Naive thymus-derived CD8-positive, alpha-beta T cell (primary cell): ENCODE measurements at regions not wholly inside any gene's neighbourhood (a gene's known extent, or its start where the extent isn't known, plus 50 kb on each side); places are given as distances from the start of the nearest gene placed in this dataset.

ENCODE experiments used
- ATAC-seq, 2 donors: fragments of 150-1000 bp; cut with Tn5 transposase in 1 of 2; sonication (Bioruptor Pico), chemical (Tn5 transposase) in 1 of 2; 1 replicate in 1 of 2; 2 replicates in 1 of 2; pipeline ENCODE4 v1.10.0; 2021; ENCODE audit warnings: mild to moderate bottlenecking in 2 of 2, moderate library complexity in 2 of 2
- POLR2A ChIA-PET: fragments of 350-600 bp; sonication (Branson Sonifier 250); formaldehyde crosslinking; loops from one replicate; lab custom pipeline; 2021; ENCODE audit warnings: antibody characterized with exemption; lab: Charles Lee
- DNase-seq, 10 donors: peaks; one replicate each; pipeline versions ENCODE4 v3.0.0 to v3.0.0-alpha.2; 2020 to 2022
- H3K27ac Mint-ChIP-seq, 10 donors: one replicate each; pipeline ENCODE4 v1.8.0; 2020 to 2022; ENCODE audit warnings: mild to moderate bottlenecking in 10 of 10, mixed read lengths in 10 of 10, moderate library complexity in 4 of 10, inconsistent platforms in 1 of 10
- H3K27me3 Mint-ChIP-seq, 5 donors: one replicate each; pipeline ENCODE4 v1.8.0; 2021 to 2022; ENCODE audit warnings: mixed read lengths in 5 of 5
- H3K36me3 Mint-ChIP-seq, 3 donors: one replicate each; pipeline ENCODE4 v1.8.0; 2020 to 2022; ENCODE audit warnings: mixed read lengths in 3 of 3, mild to moderate bottlenecking in 2 of 3, inconsistent platforms in 1 of 3
- H3K4me1 Mint-ChIP-seq, 4 donors: one replicate each; pipeline ENCODE4 v1.8.0; 2021 to 2022; ENCODE audit warnings: mixed read lengths in 4 of 4
- H3K4me3 Mint-ChIP-seq, 10 donors: one replicate each; pipeline ENCODE4 v1.8.0; 2020 to 2022; ENCODE audit warnings: mild to moderate bottlenecking in 10 of 10, mixed read lengths in 10 of 10, moderate library complexity in 6 of 10, inconsistent platforms in 1 of 10
- H3K9me3 Mint-ChIP-seq, 9 donors: one replicate each; pipeline ENCODE4 v1.8.0; 2020 to 2022; ENCODE audit warnings: mixed read lengths in 9 of 9, mild to moderate bottlenecking in 3 of 9, inconsistent platforms in 1 of 9, moderate library complexity in 1 of 9

DNA sequence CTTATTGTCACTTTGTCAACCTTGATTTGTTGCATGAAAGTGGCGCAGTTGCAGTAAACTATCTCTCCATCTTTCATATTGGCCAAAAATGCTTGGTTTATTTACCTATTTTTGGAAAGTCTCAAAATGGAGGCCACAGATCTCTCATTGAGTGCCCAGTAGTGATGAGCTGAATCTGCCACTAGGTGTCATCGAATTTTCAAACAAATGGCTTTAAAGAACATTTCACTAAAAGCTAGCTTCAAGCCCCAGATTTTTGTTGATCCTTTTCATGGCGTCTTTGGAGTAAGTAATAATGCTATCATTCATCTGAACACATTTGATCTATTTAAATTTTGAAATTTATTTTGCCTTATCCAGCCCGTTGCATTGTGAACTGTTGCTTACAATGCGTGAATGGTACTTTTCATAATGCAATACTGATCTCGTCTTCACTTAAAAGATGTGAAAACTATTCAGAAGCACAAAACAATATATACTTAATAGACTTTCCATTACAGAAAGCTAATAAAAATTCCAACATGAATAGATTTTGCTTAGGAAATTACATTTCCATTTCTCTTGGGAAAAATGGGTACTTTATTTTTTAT lies 236.2 kb downstream of the DNAJB9 start:
- no peak overlapping the region for H3K4me3 Mint-ChIP-seq
- H3K27ac Mint-ChIP-seq = no peak overlapping the region
- H3K9me3 Mint-ChIP-seq = peaks cover 0 to 6% (median 0%) of the 10 kb centered on the region in 9 donors
- POLR2A ChIA-PET = no interaction called here
- no peak for DNase-seq
- H3K4me1 Mint-ChIP-seq = no peaks in the 10 kb centered on the region
- no peaks in the 10 kb centered on the region for H3K36me3 Mint-ChIP-seq
- ATAC-seq = no peak
- peaks cover 3 to 15% (median 7%) of the 10 kb centered on the region in 5 donors for H3K27me3 Mint-ChIP-seq

DNA sequence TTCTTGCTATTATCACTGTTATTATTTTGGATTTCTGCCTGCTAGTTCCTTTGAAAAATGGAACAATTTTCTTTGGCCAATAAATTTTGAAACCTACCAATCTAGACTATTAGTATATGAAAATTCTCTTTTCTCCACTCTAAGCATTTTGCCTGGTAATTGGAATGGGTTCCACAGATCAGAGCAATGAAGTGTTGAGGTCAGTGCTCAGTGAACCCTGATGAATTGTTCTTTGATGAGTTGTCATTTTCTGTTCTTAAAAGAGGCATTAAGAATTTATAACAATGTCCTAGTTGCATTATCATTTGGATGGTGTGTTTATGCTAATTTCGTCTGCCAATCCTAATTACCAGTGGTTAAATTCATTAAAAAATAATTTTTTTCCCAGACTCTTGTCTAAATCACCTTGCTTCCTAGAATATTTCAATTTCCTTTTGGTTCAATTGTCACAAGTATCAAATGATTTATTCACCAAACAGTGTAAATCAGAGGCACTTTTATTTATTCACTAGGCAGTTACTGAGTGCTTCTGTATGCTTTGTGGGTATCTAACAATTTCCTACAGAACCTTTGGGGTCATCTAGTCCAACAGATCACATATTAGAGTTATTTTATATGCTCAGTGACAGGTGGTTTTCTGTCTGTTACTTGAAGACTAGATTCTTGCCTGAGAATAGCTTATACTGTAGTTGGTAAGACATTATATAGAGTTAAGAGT lies 239.0 kb downstream of the DNAJB9 start:
- no peak for ATAC-seq

DNA sequence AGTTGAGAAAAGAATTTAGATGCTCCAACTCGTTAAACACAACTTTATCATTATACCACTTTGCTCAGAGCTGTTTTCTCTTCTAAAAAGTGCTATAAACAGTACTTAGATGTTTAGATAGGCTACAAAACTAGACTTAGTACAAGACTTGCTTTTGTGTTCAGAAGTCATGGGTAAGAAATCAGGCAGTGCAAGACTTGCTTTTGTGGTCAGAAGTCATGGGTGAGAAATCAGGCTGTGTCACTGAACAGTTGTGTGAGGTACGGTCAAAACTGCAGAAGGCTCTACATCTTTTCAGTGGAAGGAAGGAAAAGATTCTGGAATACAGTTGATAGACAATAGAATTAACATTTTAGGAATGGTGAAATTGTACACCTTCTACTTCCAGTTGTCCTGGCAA lies 239.7 kb downstream of the DNAJB9 start:
- peaks cover 3 to 9% (median 3%) of the 10 kb centered on the region in 5 donors for H3K27me3 Mint-ChIP-seq
- DNase-seq (no peak), ATAC-seq (no peak)
- no peaks in the 10 kb centered on the region for H3K4me1 Mint-ChIP-seq
- no peaks in the 10 kb centered on the region for H3K36me3 Mint-ChIP-seq
- H3K4me3 Mint-ChIP-seq = no peak overlapping the region
- peaks cover 0 to 4% (median 2%) of the 10 kb centered on the region in 9 donors for H3K9me3 Mint-ChIP-seq
- H3K27ac Mint-ChIP-seq = no peak overlapping the region
- POLR2A ChIA-PET = no interaction called here

More for the DNA sequence above, 239.0 kb downstream of the DNAJB9 start:
- no peaks in the 10 kb centered on the region for H3K36me3 Mint-ChIP-seq
- POLR2A ChIA-PET = no interaction called here
- H3K9me3 Mint-ChIP-seq = peaks cover 0 to 6% (median 0%) of the 10 kb centered on the region in 9 donors
- no peak overlapping the region for H3K27ac Mint-ChIP-seq
- DNase-seq = no peak
- H3K4me1 Mint-ChIP-seq = no peaks in the 10 kb centered on the region
- no peak overlapping the region for H3K4me3 Mint-ChIP-seq
- peaks cover 3 to 10% (median 4%) of the 10 kb centered on the region in 5 donors for H3K27me3 Mint-ChIP-seq

DNA sequence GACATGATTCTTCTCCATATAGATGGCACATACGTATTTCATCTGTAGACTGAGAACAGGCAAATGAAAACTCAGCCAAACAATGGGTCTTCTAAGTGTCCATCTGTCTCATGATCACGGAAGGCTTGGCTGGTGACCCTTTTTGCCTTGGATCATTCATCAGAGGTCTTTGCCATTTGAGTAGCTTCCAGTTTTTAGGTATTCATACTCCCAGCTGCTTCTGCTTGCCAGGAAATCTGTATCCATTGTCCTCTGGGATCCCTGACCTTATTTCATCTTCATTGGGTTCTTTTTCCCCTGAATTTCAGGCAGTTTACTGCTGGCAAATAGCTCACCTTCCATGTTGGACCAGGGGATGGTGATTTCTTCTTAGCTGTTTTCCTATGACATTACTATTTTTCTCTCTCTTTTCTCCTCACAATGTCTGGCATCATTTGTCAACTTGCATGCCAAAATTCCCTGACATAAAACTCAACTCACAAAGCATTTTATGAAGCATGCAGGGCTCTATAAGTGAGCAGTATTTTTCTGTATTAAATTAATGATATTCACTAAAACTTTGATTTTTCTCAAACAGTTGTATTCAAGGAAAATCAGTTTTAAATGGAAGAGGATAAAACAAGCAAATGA lies 241.2 kb downstream of the DNAJB9 start:
- POLR2A ChIA-PET = no interaction called here
- Mint-ChIP-seq H3K27ac (no peak overlapping the region), H3K4me1 (no peaks in the 10 kb centered on the region)

DNA sequence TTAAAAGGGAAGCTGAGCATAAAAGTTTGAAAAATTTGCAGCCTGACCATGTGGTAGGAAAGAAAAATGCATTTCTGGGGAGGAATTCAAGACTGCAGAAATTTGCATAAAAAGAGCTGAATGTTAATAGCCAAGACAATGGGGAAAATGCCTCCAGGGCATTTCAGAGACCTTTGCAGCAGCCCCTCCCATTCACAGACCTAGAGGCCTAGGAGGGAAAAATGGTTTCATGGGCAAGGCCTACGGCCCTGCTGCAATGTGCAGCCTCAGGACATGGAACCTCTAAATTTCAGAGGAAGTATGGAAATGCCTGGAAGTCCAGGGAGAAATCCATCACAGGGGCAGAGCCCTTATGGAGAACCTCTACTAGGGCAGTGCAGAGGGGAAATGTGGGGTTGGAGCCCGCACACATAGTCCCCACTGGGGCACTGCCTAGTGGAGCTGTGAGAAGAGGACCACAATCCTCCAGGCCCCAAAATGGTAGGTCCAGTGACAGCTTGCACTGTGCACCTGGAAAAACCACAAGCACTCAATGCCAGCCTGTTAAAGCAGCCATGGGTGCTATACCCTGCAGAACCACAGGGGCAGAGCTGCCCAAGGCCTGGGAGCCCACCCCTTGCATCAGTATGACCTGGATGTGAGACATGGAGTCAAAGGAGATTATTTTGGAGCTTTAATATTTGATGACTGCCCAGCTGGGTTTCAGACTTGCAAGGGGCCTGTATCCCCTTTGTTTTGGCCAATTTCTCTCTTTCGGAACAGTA lies 243.8 kb downstream of the DNAJB9 start:
- Mint-ChIP-seq H3K4me1 (no peaks in the 10 kb centered on the region), H3K27ac (no peak overlapping the region), H3K9me3 (peaks cover 0 to 14% (median 0%) of the 10 kb centered on the region in 9 donors), H3K27me3 (peaks cover 0 to 8% (median 3%) of the 10 kb centered on the region in 5 donors), H3K4me3 (no peak overlapping the region), H3K36me3 (no peaks in the 10 kb centered on the region)
- ATAC-seq (no peak), DNase-seq (no peak)
- POLR2A ChIA-PET = no interaction called here

More for the DNA sequence above, 241.2 kb downstream of the DNAJB9 start:
- no peaks in the 10 kb centered on the region for H3K36me3 Mint-ChIP-seq
- no peaks in the 10 kb centered on the region for H3K27me3 Mint-ChIP-seq
- H3K4me3 Mint-ChIP-seq = no peak overlapping the region
- DNase-seq = no peak
- no peak for ATAC-seq
- peaks cover 0 to 8% (median 0%) of the 10 kb centered on the region in 9 donors for H3K9me3 Mint-ChIP-seq

DNA sequence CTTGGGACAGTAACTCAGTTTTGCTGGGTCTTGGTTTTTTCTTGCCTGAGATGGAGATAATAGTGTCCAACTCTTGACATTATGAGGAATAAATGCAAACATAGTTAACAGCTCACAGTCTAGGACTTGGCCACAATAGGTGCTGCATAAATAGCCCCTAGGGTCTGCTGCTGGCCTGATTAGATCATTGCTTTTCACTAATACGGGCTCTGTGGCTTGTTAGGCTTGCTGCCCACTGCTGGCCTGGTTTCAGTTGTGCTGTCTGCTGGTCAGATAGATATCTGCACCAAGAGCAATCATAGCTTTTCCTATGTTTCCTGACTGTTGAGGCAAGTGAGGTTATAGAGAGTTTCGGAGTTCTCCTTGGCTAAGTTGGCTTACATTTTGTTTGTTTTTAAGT lies 246.1 kb downstream of the DNAJB9 start:
- Mint-ChIP-seq H3K27me3 (peaks cover 0 to 9% (median 4%) of the 10 kb centered on the region in 5 donors), H3K4me3 (no peak overlapping the region), H3K36me3 (no peaks in the 10 kb centered on the region), H3K27ac (no peak overlapping the region), H3K4me1 (no peaks in the 10 kb centered on the region), H3K9me3 (peaks cover 0 to 14% (median 0%) of the 10 kb centered on the region in 9 donors)
- POLR2A ChIA-PET = no interaction called here
- DNase-seq (no peak), ATAC-seq (no peak)

DNA sequence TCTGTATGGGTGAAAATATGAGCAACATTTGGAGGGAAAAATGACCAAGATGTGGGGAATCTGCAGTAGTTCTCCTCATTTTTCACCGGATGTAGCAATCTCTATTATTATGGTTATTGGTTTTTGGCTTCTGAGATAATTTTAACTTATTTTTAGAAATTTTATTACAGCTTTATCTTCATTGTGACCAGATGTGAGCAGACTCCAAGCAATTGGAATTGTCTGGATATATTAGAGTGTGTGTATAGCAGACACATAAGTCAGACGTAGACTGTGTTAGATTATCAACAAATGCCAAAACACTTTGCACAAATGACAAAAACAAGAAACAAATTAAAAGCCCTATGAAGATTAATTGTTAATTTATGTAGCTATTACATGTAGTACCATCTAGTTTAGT lies 249.1 kb downstream of the DNAJB9 start:
- H3K9me3 Mint-ChIP-seq = peaks cover 0 to 14% (median 2%) of the 10 kb centered on the region in 9 donors

DNA sequence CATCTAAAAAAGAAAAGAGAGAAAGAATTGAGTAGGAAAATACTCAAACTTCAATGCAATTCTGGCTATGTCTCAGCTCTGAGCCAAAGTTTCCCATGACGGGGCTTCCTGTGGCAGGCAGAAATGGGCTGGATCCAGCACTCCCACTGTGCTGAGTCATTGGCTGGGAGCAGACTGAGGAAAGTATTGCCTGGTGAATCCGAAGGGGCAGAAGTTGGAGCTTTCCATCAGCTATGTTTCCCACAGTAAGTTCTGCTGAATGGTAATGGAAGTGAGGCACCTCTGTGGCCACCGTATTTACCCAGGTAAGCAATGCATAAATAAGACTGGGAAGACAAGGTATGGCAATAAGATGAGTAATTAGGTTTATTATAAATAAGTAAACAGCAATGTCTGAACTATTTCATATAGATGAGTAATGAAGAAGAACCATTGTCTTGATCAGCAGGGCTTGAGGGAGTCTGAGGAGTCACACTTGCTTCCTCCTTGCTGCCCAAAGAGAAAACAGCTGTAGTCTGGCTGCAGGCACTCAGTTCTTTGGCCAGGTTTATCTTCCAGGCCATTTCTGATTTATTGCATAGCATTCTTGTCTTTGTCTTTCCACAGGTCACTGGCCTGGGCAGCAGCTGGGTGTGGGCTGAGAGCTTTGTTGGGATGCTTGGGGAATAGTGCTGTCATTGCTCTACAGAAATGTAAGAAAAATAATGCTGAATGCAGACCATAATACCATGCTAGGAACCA lies 255.3 kb downstream of the DNAJB9 start:
- DNase-seq = no peak
- H3K27me3 Mint-ChIP-seq = peaks cover 0 to 3% (median 0%) of the 10 kb centered on the region in 5 donors
- POLR2A ChIA-PET = no interaction called here

More for the DNA sequence above, 249.1 kb downstream of the DNAJB9 start:
- H3K4me1 Mint-ChIP-seq = no peaks in the 10 kb centered on the region
- no peaks in the 10 kb centered on the region for H3K36me3 Mint-ChIP-seq
- POLR2A ChIA-PET = no interaction called here
- H3K27ac Mint-ChIP-seq = no peak overlapping the region
- peaks cover 0 to 9% (median 4%) of the 10 kb centered on the region in 5 donors for H3K27me3 Mint-ChIP-seq
- no peak overlapping the region for H3K4me3 Mint-ChIP-seq
- DNase-seq = no peak
- ATAC-seq = no peak

DNA sequence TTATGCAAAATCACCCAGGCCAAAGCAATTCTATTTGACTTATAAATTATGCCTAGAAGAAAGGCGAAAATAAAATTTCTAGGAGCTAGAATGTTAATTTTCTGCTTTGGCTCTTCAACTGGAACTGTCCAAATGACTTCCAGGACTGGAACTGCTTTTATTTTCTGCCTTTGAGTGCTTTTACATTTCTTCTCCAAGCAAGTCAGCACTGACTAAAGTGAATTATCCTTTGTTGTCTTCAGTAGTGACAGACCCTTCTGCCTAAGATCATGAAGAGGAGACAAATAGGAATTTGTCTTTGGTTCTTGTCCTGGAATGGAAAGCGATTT lies 255.9 kb downstream of the DNAJB9 start:
- DNase-seq (no peak), ATAC-seq (no peak)
- no peaks in the 10 kb centered on the region for H3K36me3 Mint-ChIP-seq
- H3K9me3 Mint-ChIP-seq = peaks cover 0 to 19% (median 3%) of the 10 kb centered on the region in 9 donors
- POLR2A ChIA-PET = no interaction called here
- peaks cover 0 to 3% (median 0%) of the 10 kb centered on the region in 5 donors for H3K27me3 Mint-ChIP-seq
- no peak overlapping the region for H3K27ac Mint-ChIP-seq
- H3K4me1 Mint-ChIP-seq = no peaks in the 10 kb centered on the region
- H3K4me3 Mint-ChIP-seq = no peak overlapping the region

More for the DNA sequence above, 255.3 kb downstream of the DNAJB9 start:
- no peaks in the 10 kb centered on the region for H3K4me1 Mint-ChIP-seq
- ATAC-seq = no peak
- H3K9me3 Mint-ChIP-seq = peaks cover 0 to 19% (median 3%) of the 10 kb centered on the region in 9 donors
- no peak overlapping the region for H3K4me3 Mint-ChIP-seq
- H3K27ac Mint-ChIP-seq = no peak overlapping the region
- no peaks in the 10 kb centered on the region for H3K36me3 Mint-ChIP-seq

DNA sequence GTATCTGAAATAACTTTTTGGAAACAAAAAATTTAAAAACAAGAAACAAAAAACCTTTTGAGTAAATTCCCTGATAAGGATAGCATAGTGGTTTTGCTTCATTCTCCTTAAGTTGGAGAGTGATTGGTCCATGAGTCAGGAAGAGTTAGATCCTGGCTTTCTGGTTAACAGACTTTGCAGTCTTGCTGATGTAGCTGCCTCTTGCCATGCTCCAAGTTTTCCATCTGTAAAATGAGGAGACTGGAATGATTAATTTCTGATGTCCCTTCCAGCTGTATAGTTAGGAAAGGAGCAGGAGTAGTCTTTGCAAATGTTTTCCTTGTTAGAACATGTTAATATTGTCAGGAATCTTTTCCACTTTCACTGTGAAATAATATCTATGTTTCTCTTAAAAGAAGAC lies 266.6 kb downstream of the DNAJB9 start:
- DNase-seq (no peak), ATAC-seq (no peak)
- Mint-ChIP-seq H3K36me3 (peaks cover 0 to 5% (median 0%) of the 10 kb centered on the region in 3 donors), H3K4me1 (no peaks in the 10 kb centered on the region), H3K27ac (no peak overlapping the region), H3K9me3 (peaks cover 0 to 21% (median 10%) of the 10 kb centered on the region in 9 donors), H3K27me3 (peaks cover 0 to 3% (median 0%) of the 10 kb centered on the region in 5 donors), H3K4me3 (no peak overlapping the region)
- POLR2A ChIA-PET = no interaction called here

DNA sequence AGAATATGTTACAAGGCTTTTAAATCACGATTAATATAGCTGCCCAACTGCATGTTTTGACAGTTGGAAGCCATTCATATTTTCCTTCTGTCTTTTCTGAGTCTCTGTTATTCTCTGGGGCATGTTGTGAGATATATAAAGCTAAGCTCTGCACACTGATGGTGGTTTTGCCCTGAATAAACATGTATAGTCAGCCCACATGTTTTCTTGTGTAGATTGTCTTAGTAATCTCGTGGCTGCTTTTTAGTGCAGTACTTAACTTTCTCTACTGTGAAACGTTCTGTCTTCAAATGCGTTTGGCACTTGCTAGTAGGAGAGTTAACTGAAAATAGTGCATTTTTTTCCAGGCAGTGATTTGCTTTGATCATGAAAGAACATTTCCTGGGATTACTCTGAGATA lies 268.5 kb downstream of the DNAJB9 start:
- H3K36me3 Mint-ChIP-seq = peaks cover 0 to 5% (median 0%) of the 10 kb centered on the region in 3 donors
- H3K4me1 Mint-ChIP-seq = no peaks in the 10 kb centered on the region
- ATAC-seq (no peak), DNase-seq (no peak)
- no peak overlapping the region for H3K4me3 Mint-ChIP-seq
- H3K9me3 Mint-ChIP-seq = peaks cover 0 to 21% (median 8%) of the 10 kb centered on the region in 9 donors
- H3K27ac Mint-ChIP-seq = no peak overlapping the region
- POLR2A ChIA-PET = no interaction called here
- peaks cover 0 to 3% (median 0%) of the 10 kb centered on the region in 5 donors for H3K27me3 Mint-ChIP-seq

DNA sequence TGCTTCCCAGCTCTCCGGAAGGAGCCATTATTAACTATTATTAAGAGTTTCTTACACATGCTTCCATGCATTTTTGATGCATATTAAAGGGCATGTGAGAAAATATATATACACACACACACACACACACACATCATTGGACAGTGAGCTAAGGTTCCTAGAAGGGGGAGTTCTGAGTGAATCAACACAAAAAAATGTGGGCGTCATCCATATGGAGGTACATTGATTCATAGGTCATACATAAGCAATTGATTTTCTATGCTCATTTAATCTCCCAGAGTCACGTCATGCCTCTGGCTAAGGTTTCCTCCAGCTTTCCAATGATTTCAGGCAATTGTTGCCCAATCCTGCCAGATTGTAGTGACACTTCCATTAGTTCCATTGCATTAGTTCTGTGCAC lies 269.4 kb downstream of the DNAJB9 start:
- H3K27ac Mint-ChIP-seq = no peak overlapping the region
- no peaks in the 10 kb centered on the region for H3K4me1 Mint-ChIP-seq
- H3K4me3 Mint-ChIP-seq = no peak overlapping the region
- POLR2A ChIA-PET = no interaction called here
- no peak for DNase-seq
- H3K9me3 Mint-ChIP-seq = peaks cover 0 to 15% (median 6%) of the 10 kb centered on the region in 9 donors
- ATAC-seq = no peak
- H3K36me3 Mint-ChIP-seq = peaks cover 0 to 5% (median 0%) of the 10 kb centered on the region in 3 donors
- peaks cover 0 to 3% (median 0%) of the 10 kb centered on the region in 5 donors for H3K27me3 Mint-ChIP-seq
